GM21737 (cell line): ENCODE measurements at regions not wholly inside any gene's neighbourhood (a gene's known extent, or its start where the extent isn't known, plus 50 kb on each side); places are given as distances from the start of the nearest gene placed in this dataset.

Source experiments
- ATAC-seq: cut with Tn5 transposase; IDR thresholded peaks from one replicate; pipeline ENCODE4 v1.9.1; 2021; ENCODE audit warnings: mild to moderate bottlenecking, moderate library complexity; ENCODE audit not compliant: unreplicated experiment

GRCh38 chr10:128694168-128694850 lies 568.1 kb upstream of the MKI67 start:
- ATAC-seq, result no peak

- no peak for ATAC-seq
Measured at GRCh38 chr10:128694851-128695725, 568.9 kb upstream of the MKI67 start.

DNA sequence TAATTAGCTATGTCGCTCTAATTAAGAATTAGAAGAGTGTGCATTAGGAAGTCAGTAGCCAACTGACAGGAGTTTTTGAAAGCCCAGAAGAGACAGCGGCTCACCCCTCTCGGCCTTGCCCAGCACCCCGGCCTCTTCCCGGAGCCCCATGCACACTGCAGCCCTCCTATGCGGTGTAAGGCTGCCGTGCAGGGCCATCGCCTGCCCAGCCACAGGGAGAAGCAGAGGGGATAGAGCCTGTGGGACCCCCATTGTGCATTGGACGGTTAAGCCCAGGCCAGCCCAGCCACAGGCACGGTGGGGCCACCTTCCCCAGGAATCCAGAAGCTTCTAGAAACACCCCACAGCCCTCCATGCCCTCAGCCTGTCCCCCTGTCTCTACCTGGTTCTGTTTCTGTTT lies 569.7 kb upstream of the MKI67 start:
- ATAC-seq, result no peak

DNA sequence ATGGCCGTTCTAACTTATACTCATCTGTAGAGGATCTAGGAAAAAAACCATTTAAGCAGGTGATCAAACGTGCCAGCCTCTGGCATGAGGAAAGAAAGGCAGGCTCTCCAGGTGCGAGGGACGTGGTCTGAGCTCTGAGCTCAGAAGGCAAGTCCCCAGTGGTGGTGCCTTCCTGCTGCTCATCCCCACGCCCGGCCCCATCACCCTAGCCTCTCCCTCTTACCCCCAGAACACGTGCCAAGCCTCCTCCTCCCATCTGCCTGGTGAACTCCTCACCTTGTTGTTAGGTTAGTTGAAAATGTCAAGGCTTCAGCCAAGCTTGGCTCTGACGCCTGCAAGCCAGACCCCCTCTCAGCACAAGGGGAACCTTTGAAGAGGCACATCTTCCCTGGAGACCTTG lies 571.2 kb upstream of the MKI67 start:
- ATAC-seq, result no peak

DNA sequence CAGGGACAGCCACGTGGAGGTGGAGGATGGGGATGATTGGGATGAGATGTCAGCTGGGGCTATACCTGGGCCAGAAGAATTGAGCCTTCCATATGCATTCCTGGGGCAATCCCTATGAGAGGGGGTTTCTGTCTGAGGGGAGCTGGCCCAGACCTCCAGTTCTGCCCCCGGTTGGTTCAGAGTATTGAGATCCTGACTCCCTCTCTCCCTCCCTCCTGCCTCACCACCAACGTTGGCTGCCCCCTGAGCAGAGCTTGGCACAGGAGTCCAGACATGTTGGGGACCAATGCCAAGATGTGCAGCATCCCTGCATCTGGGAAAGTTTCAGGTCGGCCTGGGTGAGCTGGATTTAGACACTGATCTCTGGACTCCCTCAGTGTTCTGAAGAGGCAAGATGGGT lies 575.2 kb upstream of the MKI67 start:
- no peak for ATAC-seq

DNA sequence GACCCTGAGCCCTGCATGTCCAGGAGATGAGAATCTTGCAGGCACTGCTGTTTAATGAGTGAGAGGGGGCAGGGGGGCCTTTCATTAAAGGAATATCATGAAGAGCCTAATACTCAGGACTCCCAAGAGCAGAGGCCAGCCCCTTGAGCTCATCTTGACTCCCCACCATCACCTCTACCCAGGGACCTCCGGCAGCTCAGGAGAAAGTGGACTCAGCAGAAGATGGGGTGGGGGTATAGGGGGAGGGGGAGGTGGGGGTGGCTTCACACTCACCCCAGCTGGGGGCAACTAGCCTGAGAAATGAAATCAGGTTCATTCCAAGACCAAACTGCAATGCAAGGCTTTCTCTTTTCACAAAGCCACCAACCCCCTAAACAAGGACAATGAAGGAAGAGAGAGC lies 575.6 kb upstream of the MKI67 start:
- no peak for ATAC-seq

DNA sequence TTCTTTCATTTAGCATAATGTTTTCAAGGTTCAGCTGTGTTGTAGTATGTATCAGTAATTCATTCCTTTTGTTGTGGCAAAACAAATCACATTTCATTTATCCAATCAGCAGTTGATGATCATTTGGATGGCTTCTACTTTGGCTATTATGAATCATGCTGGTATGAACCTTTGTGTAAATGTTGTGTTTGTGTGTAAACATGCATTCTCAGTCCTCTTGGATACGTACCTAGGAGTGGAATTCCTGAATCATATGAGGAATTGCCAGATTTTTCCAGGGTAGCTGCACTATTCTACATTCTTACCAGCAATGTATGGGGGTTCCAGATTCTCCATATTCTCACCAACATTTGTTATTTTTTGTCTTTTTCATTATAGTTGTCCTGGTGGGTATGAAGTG lies 578.5 kb upstream of the MKI67 start:
- no peak for ATAC-seq

DNA sequence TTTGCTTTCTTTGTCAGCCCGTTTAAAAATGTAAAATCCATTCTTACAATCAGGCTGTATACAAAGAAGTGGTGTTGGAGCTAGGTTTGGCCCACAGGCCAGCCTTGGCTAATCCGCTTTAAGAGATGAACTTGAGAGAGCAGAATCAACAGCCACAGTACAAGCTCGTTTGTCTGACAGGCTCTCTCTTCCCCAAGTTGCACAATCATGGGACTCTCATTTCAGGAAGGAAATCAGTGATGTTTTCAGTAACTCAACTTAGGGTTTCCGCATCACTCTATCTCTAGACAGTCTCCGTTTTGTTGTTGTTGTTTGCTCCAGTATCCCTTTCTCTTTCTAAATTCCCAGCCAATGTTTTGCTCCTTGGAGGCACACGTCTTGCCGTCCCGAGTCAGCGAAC lies 582.0 kb upstream of the MKI67 start:
- ATAC-seq, result no peak

- ATAC-seq, result no peak
Measured at GRCh38 chr10:128709686-128710085, 583.5 kb upstream of the MKI67 start.

- ATAC-seq, result no peak
Measured at GRCh38 chr10:128710098-128710797, 584.0 kb upstream of the MKI67 start.

- no peak for ATAC-seq
Measured at GRCh38 chr10:128710798-128711183, 584.6 kb upstream of the MKI67 start.

- no peak for ATAC-seq
Measured at GRCh38 chr10:128711806-128712205, 585.6 kb upstream of the MKI67 start.

GRCh38 chr10:128712661-128713400 lies 586.6 kb upstream of the MKI67 start:
- no peak for ATAC-seq

- ATAC-seq, result no peak
Measured at GRCh38 chr10:128713471-128713870, 587.2 kb upstream of the MKI67 start.

GRCh38 chr10:128713874-128714570 lies 587.8 kb upstream of the MKI67 start:
- no peak for ATAC-seq

DNA sequence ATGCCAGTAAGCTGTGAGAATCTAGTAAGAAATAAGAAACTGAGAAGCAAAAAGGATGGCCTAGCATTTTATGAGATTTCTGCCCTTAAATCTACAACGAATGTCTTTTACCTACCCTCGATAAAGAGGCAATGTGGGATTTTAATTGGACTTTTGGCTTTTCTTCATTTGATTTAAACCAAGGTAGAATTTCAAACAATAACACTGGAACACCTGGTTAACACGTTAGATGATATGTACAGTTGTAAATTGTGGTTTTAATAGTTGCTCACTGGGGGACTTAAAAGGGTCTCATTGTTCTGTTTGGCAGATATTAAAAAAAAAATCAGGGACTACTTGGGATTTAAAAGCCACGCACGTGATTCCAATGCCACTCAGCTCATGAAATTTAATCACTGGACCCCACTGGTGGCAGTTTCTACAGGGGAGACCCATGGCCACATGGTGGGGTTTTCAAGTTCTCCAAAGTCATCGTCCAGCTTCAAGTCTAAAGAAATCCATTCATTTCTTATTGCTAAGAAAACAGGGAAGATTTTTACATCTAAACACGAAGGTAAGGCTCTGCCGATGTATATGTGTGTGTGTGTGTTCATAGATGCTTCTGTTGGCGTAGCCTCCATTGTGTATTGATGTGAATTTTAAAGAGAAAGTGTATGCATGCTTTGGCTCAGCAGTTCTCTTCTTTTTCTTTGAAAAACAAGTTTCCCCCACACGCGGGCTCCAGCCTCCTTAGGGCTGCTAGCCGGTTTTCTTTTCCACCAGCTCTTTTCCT lies 588.6 kb upstream of the MKI67 start:
- no peak for ATAC-seq

DNA sequence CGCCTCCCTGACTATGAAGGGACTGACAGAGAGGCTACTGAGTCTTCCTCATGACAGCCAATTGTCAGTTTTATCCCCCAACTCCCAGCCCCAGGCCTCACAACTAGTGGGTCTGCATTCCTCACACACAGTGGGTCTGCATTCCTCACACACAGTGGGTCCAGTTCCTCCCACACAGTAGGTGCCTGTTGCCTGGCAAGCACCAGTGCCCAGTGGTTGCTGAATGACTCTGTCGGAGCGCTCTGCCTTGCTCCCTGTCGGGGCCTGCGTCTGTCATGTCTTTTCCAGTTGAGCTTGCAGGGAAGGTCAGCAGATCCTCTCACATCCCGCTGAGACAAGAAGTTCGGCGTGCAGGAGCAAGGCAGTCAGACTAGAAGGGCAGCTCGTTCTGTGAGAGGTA lies 590.0 kb upstream of the MKI67 start:
- no peak for ATAC-seq

DNA sequence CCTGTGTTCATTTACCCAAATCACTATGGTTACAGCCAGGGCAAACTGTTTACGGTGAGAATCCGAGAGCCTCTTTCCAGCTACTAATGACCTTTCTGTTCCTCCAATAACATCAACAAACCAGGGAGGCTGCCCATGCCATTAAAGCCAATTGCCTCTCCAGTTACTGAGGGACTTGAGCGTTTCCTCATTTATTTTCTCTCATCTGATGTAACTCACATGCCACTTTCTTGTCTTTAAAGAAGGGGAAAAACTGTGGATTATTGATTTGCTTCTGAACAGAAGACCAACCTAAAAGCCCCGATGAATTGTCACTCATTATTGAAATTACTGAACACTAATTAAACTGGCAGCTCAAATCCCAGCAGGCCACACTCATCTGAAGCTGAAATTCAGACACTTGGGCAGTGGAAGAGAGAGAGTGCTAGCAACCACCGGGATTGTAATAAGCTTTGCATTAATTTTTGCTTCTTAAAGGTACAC lies 595.8 kb upstream of the MKI67 start:
- ATAC-seq, result no peak

DNA sequence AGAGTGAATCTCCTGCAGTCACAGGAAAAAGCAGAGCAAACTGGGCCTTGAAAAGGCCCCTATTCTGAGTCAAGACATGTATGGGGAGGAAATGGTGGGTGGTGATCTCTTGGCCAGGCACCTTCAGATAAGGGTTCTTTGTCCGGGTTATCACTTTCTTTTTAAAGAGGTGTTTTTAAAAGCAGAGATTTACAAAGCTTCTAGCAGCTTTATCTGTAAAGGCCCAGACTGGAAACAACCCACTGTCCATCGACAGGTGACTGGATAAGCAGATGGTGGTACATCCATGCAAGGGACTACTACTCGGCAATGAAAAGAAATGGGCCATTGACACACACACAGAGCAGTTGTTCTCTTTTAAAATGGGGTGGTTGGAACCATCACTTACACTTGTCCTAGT lies 596.7 kb upstream of the MKI67 start:
- no peak for ATAC-seq
